NCI-H345 treated with DMSO at 0.1 percent for 48 hours (cell line): ENCODE measurements at regions not wholly inside any gene's neighbourhood (a gene's known extent, or its start where the extent isn't known, plus 50 kb on each side); places are given as distances from the start of the nearest gene placed in this dataset.

Experiments
- DNase-seq: peaks from one replicate; lab custom pipeline; 2025; ENCODE audit not compliant: unreplicated experiment; lab: John Stamatoyannopoulos, UW

GRCh38 chr10:71138166-71138830, 74.1 kb upstream of the UNC5B start:
- peak; percentile 27 for DNase-seq

- no peak for DNase-seq
Measured at GRCh38 chr10:71141528-71141927, 70.8 kb upstream of the UNC5B start.

GRCh38 chr10:71143170-71143569, 69.2 kb upstream of the UNC5B start:
- no peak for DNase-seq

GRCh38 chr10:71143610-71144009, 68.8 kb upstream of the UNC5B start:
- DNase-seq, result no peak

GRCh38 chr10:71144824-71145223, 67.5 kb upstream of the UNC5B start:
- no peak for DNase-seq

- DNase-seq, result no peak
Measured at GRCh38 chr10:71145352-71145945, 66.9 kb upstream of the UNC5B start.

GRCh38 chr10:71150796-71151195, 61.6 kb upstream of the UNC5B start:
- DNase-seq, result no peak

GRCh38 chr10:71152043-71152442, 60.3 kb upstream of the UNC5B start:
- no peak for DNase-seq

GRCh38 chr10:71156436-71156835, 55.9 kb upstream of the UNC5B start:
- DNase-seq, result no peak

GRCh38 chr10:71157435-71157834, 54.9 kb upstream of the UNC5B start:
- DNase-seq, result no peak

GRCh38 chr10:71158251-71158650, 54.1 kb upstream of the UNC5B start:
- DNase-seq, result no peak

GRCh38 chr10:71158902-71159301, 53.5 kb upstream of the UNC5B start:
- DNase-seq, result no peak

- no peak for DNase-seq
Measured at GRCh38 chr10:71159892-71160291, 52.5 kb upstream of the UNC5B start.

GRCh38 chr10:71161425-71161824, 50.9 kb upstream of the UNC5B start:
- no peak for DNase-seq
